ENCODE measurements at regions not wholly inside any gene's neighbourhood (a gene's known extent, or its start where the extent isn't known, plus 50 kb on each side); places are given as distances from the start of the nearest gene placed in this dataset.

- TF ChIP-seq CTCF (IDR thresholded peaks at IDR 0.05; ENCODE audit: insufficient read depth, low read depth, low read length), result no peak
- no peak for DNase-seq (ENCODE audit: low read depth)
- no peak overlapping the region for H3K4me3 ChIP-seq (ENCODE audit: low read depth, low read length)
Measured at GRCh38 chr11:11780858-11781257, 60.9 kb upstream of the USP47 start.

- no peak for DNase-seq (ENCODE audit: low read depth)
- H3K4me3 ChIP-seq (ENCODE audit: low read depth, low read length), result no peak overlapping the region
- no peak for TF ChIP-seq CTCF (IDR thresholded peaks at IDR 0.05; ENCODE audit: insufficient read depth, low read depth, low read length)
Measured at GRCh38 chr11:11779975-11780374, 61.8 kb upstream of the USP47 start.

DNA sequence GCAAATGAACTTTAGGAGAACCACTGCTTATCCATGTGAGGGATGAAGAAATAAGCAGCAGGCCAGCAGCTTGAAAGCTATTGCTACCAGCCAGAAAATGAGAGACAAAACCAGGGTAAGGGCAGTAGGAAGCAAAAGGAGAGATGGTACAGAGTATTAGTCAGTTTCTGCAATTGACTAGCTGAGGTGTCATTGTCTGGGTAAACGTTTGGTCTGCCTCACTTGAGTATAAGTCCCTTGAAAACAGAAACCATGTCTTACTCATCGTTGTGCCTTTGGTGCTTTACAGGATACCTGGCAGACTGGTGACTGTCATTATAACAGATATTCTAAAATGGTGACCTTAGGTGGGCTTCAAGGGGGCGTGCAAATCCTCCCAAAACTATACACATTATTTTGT, 63.9 kb upstream of the USP47 start:
- H3K4me3 ChIP-seq (ENCODE audit: low read depth, low read length), result no peak overlapping the region
- DNase-seq (ENCODE audit: low read depth), result no peak
- no peak for TF ChIP-seq CTCF (IDR thresholded peaks at IDR 0.05; ENCODE audit: insufficient read depth, low read depth, low read length)

GRCh38 chr11:11776714-11777113, 65.1 kb upstream of the USP47 start:
- no peak for TF ChIP-seq CTCF (IDR thresholded peaks at IDR 0.05; ENCODE audit: insufficient read depth, low read depth, low read length)
- DNase-seq (ENCODE audit: low read depth), result no peak
- H3K4me3 ChIP-seq (ENCODE audit: low read depth, low read length), result no peak overlapping the region

- H3K4me3 ChIP-seq (ENCODE audit: low read depth, low read length), result no peak overlapping the region
- TF ChIP-seq CTCF (IDR thresholded peaks at IDR 0.05; ENCODE audit: insufficient read depth, low read depth, low read length), result no peak
- no peak for DNase-seq (ENCODE audit: low read depth)
Measured at GRCh38 chr11:11774928-11775327, 66.8 kb upstream of the USP47 start.

GRCh38 chr11:11772865-11773515, 68.8 kb upstream of the USP47 start:
- TF ChIP-seq CTCF (IDR thresholded peaks at IDR 0.05; ENCODE audit: insufficient read depth, low read depth, low read length), result no peak
- no peak overlapping the region for H3K4me3 ChIP-seq (ENCODE audit: low read depth, low read length)
- DNase-seq (ENCODE audit: low read depth), result no peak

DNA sequence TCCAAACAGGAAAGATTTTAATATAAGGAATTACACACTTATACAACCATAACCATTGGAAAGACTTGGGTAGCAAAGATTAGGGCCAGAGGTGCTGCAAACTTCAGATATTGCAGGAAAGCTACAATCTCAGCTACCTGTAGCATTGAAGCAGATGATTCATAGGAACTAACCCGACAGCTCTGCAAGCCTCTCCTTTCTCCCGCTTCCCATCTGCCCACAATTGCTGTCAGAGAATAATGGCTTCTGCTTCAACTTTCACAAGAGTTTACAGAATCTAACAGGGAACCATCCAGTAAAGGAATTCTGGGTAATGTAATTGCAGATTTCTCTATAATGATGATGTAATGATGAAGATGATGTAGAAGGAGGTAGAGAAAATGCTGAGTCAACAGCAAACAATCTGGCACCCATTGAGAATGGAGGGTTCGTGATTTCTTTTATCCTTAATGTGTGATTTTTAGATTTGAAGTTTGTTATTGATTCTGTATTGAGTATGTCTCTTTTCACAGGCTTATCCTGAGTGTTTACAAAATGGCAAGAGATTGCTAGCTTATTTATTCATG, 70.8 kb upstream of the USP47 start:
- no peak for DNase-seq (ENCODE audit: low read depth)
- H3K4me3 ChIP-seq (ENCODE audit: low read depth, low read length), result no peak overlapping the region
- no peak for TF ChIP-seq CTCF (IDR thresholded peaks at IDR 0.05; ENCODE audit: insufficient read depth, low read depth, low read length)

Measured in fibroblast of villous mesenchyme (primary cell).